Sigmoid colon (tissue), 4 donors: ENCODE measurements at regions not wholly inside any gene's neighbourhood (a gene's known extent, or its start where the extent isn't known, plus 50 kb on each side); places are given as distances from the start of the nearest gene placed in this dataset.

ENCODE experiments used
- CTCF ChIP-seq, 4 experiments: fragments of 450-650 bp in 3 of 4; fragments of 200-600 bp in 1 of 4; IDR thresholded peaks; one replicate each; pipeline ENCODE4 v1.5.1; 2016 to 2019; ENCODE audit warnings: antibody characterized with exemption in 4 of 4, mild to moderate bottlenecking in 3 of 4, moderate library complexity in 2 of 4
- EP300 ChIP-seq, 4 donors: sonication (generic); formaldehyde crosslinking; IDR thresholded peaks; one replicate each; pipeline ENCODE4 v1.6.1; 2017; ENCODE audit warnings: antibody characterized with exemption in 4 of 4
- POLR2A ChIP-seq, 2 donors: fragments of 450-650 bp; IDR thresholded peaks; one replicate each; pipeline ENCODE4 v1.6.1; 2016; ENCODE audit warnings: antibody characterized with exemption in 2 of 2, mild to moderate bottlenecking in 2 of 2, moderate library complexity in 2 of 2
- POLR2AphosphoS5 ChIP-seq, 4 donors: sonication (generic); formaldehyde crosslinking; IDR thresholded peaks; one replicate each; pipeline ENCODE4 v1.6.1; 2017; ENCODE audit warnings: antibody characterized with exemption in 4 of 4

GRCh38 chr1:88289401-88290102 lies 394.5 kb upstream of the PKN2 start:
- TF ChIP-seq CTCF (IDR thresholded peaks at IDR 0.05) (no peak), POLR2A (IDR thresholded peaks at IDR 0.05) (no peak), POLR2AphosphoS5 (IDR thresholded peaks at IDR 0.05) (no peak), EP300 (IDR thresholded peaks at IDR 0.05) (no peak)
